Stimulated activated CD4-positive, alpha-beta T cell treated with anti-CD3 and anti-CD28 coated beads, Interleukin-15, amount 100 ng/mL, for 1 hour (primary cell): ENCODE measurements at regions not wholly inside any gene's neighbourhood (a gene's known extent, or its start where the extent isn't known, plus 50 kb on each side); places are given as distances from the start of the nearest gene placed in this dataset.
"Not testable (repeated sequence)": the region's sequence is repeated elsewhere in the genome, so short reads cannot be mapped to it uniquely, and the experiment has no call there.

Experiments used
- DNase-seq, 2 donors: peaks; one replicate each; pipeline ENCODE4 v3.0.0-alpha.2; 2020; ENCODE audit warnings: low read depth in 1 of 2, low spot score in 1 of 2

GRCh38 chr6:168942646-168943045 is 311.0 kb downstream of the THBS2 start:
- DNase-seq = no peak

GRCh38 chr6:168941036-168941435 is 312.6 kb downstream of the THBS2 start:
- no peak for DNase-seq

GRCh38 chr6:168939796-168940195 is 313.9 kb downstream of the THBS2 start:
- DNase-seq = no peak

DNA sequence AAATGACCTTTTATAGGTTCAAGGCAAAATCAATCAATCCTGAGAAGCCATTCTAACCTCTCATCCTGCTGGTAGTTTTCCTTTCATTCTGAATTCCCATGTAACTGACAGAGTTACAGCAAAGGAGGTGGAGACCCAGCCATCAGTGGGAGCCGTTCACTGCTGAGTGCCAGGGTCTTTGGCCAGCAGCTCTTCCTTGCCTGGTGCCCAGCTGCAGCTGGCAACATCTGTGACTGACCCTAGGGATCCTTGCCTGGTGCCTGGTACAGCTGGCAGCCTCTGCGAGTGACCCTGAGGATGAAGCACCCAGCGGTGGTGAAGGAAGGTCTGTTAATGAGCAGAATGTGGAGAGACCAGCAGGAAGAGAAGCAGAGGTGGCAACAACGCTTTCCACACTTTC is 314.6 kb downstream of the THBS2 start:
- DNase-seq = no peak

GRCh38 chr6:168938546-168938945 is 315.1 kb downstream of the THBS2 start:
- no peak for DNase-seq

GRCh38 chr6:168937054-168937453 is 316.6 kb downstream of the THBS2 start:
- DNase-seq = no peak

DNA sequence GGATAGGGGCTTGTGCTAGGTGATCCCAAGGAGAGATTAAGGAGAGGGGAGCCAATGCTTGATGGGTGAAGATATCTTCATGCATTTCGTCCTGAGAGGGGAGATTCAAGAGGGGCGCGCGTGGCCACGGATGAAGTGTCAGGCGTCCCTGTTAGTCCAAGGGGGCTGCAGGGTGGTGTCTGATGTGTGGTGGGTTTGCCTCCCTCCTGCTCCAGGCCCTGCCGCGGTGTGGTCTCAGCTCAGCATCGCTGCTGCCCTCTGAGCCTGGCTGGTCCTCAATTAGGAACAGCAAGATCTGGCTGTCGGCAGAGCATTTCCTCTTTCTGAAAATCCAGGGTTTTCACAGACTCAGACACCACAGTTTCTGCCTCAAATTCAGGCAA is 318.0 kb downstream of the THBS2 start:
- DNase-seq = no peak

DNA sequence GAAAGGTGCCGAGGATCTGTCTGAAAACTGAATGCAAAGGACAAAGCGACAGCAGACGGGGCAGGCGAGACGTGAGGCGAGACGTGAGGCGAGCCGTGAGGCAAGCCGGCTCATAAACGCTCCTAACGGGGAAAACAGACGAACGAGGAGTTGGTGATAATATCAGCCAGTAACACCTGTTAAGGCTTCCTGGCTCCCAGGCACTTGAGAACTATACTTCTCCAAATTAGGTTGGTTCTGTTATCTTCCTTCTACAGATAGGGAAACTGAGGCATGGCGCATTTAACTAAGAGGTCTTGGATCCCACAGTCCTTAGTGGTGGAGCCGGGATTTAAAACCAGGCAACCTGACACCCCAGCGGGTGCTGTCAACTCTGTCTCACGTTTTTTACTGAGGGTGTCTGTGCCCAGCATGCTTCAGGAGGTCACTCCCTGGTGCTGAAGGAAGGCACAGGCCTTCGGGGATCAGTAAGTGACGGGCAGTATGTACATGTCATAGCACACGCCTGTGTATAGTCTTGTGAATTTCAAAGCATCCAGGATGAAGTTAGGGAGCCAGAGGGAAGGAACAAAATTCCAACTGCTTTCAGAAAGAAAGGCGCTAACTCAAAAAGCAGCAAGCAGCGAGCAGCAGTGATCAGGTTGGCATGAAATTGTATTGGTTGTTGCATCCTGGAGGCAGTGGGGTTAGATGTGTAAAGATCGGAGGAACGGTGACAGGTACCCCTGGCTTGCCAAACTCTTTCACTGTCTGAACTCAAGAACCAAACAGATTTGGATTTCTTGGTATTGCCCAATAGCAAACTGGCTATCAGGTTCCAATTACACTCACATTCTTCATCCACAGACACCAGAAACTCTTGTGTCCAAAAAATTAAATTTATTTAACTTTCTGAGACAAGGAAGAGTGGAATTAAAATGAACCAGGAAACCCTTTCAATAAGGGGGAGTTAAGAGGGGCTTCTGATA is 318.7 kb downstream of the THBS2 start:
- DNase-seq = no peak

GRCh38 chr6:168932171-168932570 is 321.5 kb downstream of the THBS2 start:
- DNase-seq = not testable (repeated sequence)

DNA sequence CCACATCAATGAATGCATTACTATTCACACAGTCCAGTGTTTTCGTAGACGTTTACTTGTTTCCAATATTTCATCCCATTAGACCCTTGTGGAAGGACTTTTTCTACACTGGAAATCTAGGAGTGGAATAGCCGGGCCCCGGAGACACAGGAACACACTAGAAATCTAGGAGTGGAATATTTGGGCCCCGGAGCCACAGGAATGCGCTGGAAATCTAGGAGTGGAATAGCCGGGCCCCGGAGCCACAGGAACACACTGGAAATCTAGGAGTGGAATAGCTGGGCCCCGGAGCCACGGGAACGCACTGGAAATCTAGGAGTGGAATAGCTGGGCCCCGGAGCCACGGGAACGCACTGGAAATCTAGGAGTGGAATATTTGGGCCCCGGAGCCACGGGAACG is 322.6 kb downstream of the THBS2 start:
- DNase-seq = not testable (repeated sequence)

DNA sequence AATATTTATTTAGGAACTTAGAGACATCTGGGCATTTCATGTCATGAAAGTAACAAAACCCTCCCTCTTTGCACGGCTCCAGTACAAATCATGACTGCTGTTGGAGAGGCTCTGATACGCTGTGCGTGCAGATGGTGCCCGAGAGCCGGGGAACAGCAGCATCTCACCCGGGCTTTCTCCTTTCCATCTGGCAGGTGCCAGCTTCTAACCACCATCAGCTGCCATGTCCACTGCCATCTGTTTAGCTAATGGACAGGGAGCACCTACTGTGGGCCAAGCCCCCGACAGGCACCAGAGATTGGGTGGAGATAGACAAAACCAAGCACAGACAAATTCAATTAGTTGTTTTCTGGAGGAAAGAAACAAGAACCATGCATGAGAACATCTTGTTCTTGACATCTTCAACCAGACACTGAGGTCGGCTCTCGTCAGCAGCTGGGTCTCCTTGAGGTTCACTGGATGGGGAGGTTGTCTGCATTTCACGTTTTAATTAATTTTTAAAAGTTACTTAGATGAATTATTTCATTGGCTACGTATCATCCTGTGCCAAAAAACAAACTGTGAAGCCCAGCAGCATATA is 323.7 kb downstream of the THBS2 start:
- no peak for DNase-seq

- no peak for DNase-seq
These were observed 325.6 kb downstream of the THBS2 start for GRCh38 chr6:168928012-168928411.

DNA sequence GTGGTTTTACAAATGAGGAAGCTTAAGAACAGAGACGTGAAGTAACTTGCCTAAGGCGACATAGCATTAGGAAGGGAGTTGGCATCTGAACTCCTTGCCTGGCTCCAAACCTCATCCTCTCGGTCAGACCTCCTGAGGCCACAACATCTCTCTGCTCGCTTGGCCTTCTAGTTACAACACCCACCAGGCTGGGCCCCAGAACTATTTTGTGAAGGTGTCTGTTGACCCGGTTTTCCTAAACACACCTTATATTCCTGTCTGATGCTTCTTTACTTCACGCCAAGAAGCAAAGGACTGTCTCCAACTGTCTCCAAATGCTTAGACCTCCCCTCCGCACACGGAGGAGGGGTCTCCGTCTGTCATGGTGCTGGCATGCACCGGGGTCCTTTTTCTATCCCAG is 326.6 kb downstream of the THBS2 start:
- DNase-seq = no peak

DNA sequence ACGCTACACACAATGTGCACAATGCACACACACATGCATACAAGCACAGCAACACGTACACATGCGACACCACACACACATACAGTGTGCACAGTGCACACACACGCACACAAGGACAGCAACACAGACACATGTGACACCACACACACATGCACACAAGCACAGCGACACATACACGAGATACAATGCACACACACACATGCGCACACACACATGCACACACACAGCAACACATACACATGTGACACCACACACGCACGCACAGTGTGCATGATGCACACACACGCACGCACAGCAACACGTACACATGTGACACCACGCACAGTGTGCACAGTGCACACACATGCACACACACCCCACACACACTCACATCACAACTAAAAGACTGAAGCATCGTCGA is 327.3 kb downstream of the THBS2 start:
- DNase-seq = no peak

DNA sequence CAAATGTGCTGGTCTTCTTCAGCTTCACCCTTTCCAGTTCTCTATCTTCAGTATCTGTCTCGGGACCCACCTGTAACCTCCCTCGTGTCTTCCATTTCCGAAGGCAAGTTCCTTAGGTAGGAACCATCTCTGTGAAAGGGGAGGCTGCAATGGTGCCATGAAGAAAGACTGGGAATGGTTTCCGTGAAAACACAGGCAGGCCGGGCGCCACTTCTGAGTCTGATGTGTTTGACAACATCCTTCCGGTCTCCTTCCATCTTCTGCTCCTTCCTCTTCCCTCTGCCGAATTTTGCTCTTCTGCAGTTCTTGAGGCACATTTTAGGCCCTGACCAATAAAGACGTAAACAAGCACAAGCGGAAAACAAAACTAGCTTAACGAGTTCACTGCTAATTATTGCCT is 328.0 kb downstream of the THBS2 start:
- no peak for DNase-seq

- no peak for DNase-seq
These were observed 330.5 kb downstream of the THBS2 start for GRCh38 chr6:168923171-168923570.

GRCh38 chr6:168922436-168922835 is 331.2 kb downstream of the THBS2 start:
- DNase-seq = no peak

DNA sequence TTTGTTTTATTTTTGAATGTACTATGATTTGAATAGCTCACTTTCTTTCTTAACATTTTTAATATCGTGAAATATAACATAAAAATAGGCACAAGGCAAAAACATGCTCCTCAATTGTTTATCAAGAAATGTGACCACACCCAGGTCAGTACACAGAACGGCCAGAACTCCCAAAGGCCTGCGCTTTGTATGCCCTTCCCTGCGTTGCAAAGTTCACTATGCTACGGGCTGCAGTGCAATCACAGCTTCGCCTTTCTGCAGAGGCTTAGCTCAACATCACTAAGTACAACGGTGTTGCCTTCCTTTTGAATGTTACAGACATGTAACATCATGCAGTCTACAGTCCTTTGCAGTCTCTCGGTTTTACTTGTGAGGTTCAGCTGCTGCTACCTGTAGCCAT is 333.4 kb downstream of the THBS2 start:
- no peak for DNase-seq

DNA sequence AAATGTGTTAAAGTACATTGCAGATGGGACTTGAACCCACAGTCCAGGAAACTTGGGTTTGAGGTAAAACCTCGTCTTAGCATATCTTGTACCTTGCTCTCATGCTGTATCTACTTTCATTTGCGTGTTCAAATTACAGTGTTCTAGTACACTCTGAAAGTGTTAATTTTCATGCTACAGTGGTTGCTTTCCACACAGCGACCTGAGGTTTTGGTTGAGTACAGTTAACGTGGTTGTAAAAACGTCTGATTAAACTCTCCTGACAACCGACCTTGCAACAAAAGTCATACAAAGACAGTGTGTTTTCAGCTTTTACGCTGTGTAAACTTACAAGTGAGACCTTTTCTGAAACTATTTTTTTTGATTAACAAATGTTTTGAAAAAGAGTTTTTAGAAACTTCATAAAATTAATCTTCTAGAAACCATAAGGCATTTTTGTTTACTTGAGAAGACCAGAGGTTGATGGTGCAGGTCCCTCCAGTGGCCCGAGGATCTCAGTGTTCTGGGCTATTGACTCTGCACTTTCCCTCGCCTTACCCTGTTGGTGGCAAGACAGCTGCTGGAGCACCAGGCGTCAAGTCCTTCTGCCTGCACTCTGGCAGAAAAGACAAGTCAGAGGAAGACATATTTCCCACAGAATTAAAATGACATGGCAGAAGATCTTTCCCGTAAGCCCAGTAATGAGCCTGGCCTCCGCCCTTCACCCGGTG is 334.0 kb downstream of the THBS2 start:
- no peak for DNase-seq

GRCh38 chr6:168916576-168917211 is 337.0 kb downstream of the THBS2 start:
- DNase-seq = no peak

DNA sequence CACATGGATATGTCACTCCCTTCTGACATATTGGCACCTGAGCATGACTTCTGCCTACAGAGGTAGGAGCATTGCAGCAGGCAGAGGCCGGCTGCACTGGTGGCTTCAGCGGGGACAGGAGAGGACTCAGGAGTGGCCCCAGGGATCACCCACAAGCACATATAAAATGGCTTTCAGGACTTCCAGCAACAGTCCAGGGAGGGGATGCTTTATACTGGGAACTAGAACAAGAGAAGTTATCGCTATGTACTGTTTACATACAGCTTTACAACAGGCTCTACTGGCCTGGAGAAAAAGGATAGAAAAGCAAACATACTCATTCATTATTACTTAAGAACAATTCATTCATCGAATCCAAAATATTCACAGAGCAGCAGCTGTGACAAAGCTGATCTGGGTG is 337.8 kb downstream of the THBS2 start:
- DNase-seq = no peak

- no peak for DNase-seq
These were observed 338.4 kb downstream of the THBS2 start for GRCh38 chr6:168915242-168915641.
